HG02885 (cell line): ENCODE measurements at regions not wholly inside any gene's neighbourhood (a gene's known extent, or its start where the extent isn't known, plus 50 kb on each side); places are given as distances from the start of the nearest gene placed in this dataset.

Experiments
- ATAC-seq: cut with Tn5 transposase; IDR thresholded peaks from one replicate; pipeline ENCODE4 v1.9.1; 2021; ENCODE audit warnings: mild to moderate bottlenecking; ENCODE audit not compliant: unreplicated experiment, poor library complexity

GRCh38 chr16:5509794-5510193 lies 412.2 kb upstream of the EEF2KMT start:
- no peak for ATAC-seq

- no peak for ATAC-seq
These were observed 411.7 kb upstream of the EEF2KMT start for GRCh38 chr16:5509336-5509735.

GRCh38 chr16:5508371-5508770 lies 410.8 kb upstream of the EEF2KMT start:
- ATAC-seq = no peak

GRCh38 chr16:5506021-5506420 lies 408.4 kb upstream of the EEF2KMT start:
- no peak for ATAC-seq

- no peak for ATAC-seq
These were observed 407.7 kb upstream of the EEF2KMT start for GRCh38 chr16:5505091-5505887.

- no peak for ATAC-seq
These were observed 406.6 kb upstream of the EEF2KMT start for GRCh38 chr16:5504064-5504781.

GRCh38 chr16:5502944-5503343 lies 405.3 kb upstream of the EEF2KMT start:
- no peak for ATAC-seq

- no peak for ATAC-seq
These were observed 404.9 kb upstream of the EEF2KMT start for GRCh38 chr16:5502467-5502869.

- ATAC-seq = no peak
These were observed 402.9 kb upstream of the EEF2KMT start for GRCh38 chr16:5500526-5500925.

- no peak for ATAC-seq
These were observed 401.0 kb upstream of the EEF2KMT start for GRCh38 chr16:5498562-5498961.

GRCh38 chr16:5496013-5496412 lies 398.4 kb upstream of the EEF2KMT start:
- no peak for ATAC-seq

GRCh38 chr16:5490499-5490898 lies 392.9 kb upstream of the EEF2KMT start:
- no peak for ATAC-seq

GRCh38 chr16:5488581-5488980 lies 391.0 kb upstream of the EEF2KMT start:
- no peak for ATAC-seq

- no peak for ATAC-seq
These were observed 390.1 kb upstream of the EEF2KMT start for GRCh38 chr16:5487728-5488127.

GRCh38 chr16:5482256-5482655 lies 384.7 kb upstream of the EEF2KMT start:
- ATAC-seq = no peak

- ATAC-seq = no peak
These were observed 383.0 kb upstream of the EEF2KMT start for GRCh38 chr16:5480431-5481195.

GRCh38 chr16:5479926-5480325 lies 382.3 kb upstream of the EEF2KMT start:
- no peak for ATAC-seq

- ATAC-seq = no peak
These were observed 380.4 kb upstream of the EEF2KMT start for GRCh38 chr16:5478036-5478435.

GRCh38 chr16:5477251-5477650 lies 379.7 kb upstream of the EEF2KMT start:
- no peak for ATAC-seq

GRCh38 chr16:5472552-5472951 lies 375.0 kb upstream of the EEF2KMT start:
- ATAC-seq = no peak

- no peak for ATAC-seq
These were observed 370.9 kb upstream of the EEF2KMT start for GRCh38 chr16:5468488-5468887.
